GM04504 (cell line): ENCODE measurements at regions not wholly inside any gene's neighbourhood (a gene's known extent, or its start where the extent isn't known, plus 50 kb on each side); places are given as distances from the start of the nearest gene placed in this dataset.

Experiments used
- DNase-seq: peaks from one replicate; pipeline ENCODE4 v3.0.0-alpha.2; 2012; ENCODE audit warnings: low read depth

- no peak for DNase-seq
Observed at GRCh38 chrX:9317176-9317575, 147.7 kb upstream of the TBL1X start.

- DNase-seq: no peak
Observed at GRCh38 chrX:9318213-9318612, 146.6 kb upstream of the TBL1X start.

- DNase-seq: no peak
Observed at GRCh38 chrX:9318766-9319165, 146.1 kb upstream of the TBL1X start.

GRCh38 chrX:9320940-9321339, 143.9 kb upstream of the TBL1X start:
- DNase-seq: no peak

- no peak for DNase-seq
Observed at GRCh38 chrX:9324676-9325075, 140.2 kb upstream of the TBL1X start.

GRCh38 chrX:9326369-9326768, 138.5 kb upstream of the TBL1X start:
- DNase-seq: no peak

GRCh38 chrX:9327086-9327746, 137.6 kb upstream of the TBL1X start:
- DNase-seq: no peak

GRCh38 chrX:9327747-9328145, 137.1 kb upstream of the TBL1X start:
- DNase-seq: peak; percentile 53

GRCh38 chrX:9329056-9329455, 135.8 kb upstream of the TBL1X start:
- DNase-seq: no peak

- DNase-seq: no peak
Observed at GRCh38 chrX:9330249-9330982, 134.4 kb upstream of the TBL1X start.

GRCh38 chrX:9333873-9334560, 130.8 kb upstream of the TBL1X start:
- no peak for DNase-seq

GRCh38 chrX:9335251-9335650, 129.6 kb upstream of the TBL1X start:
- DNase-seq: no peak

- no peak for DNase-seq
Observed at GRCh38 chrX:9336456-9336855, 128.4 kb upstream of the TBL1X start.

- peak; percentile 47 for DNase-seq
Observed at GRCh38 chrX:9337046-9337445, 127.8 kb upstream of the TBL1X start.

GRCh38 chrX:9338986-9339385, 125.9 kb upstream of the TBL1X start:
- no peak for DNase-seq

- DNase-seq: no peak
Observed at GRCh38 chrX:9339603-9340491, 125.0 kb upstream of the TBL1X start.

GRCh38 chrX:9340598-9341290, 124.1 kb upstream of the TBL1X start:
- DNase-seq: peak; percentile 36

- no peak for DNase-seq
Observed at GRCh38 chrX:9341291-9342201, 123.3 kb upstream of the TBL1X start.

- DNase-seq: peak; percentile 53
Observed at GRCh38 chrX:9342561-9343051, 122.3 kb upstream of the TBL1X start.

- DNase-seq: no peak
Observed at GRCh38 chrX:9343971-9344370, 120.9 kb upstream of the TBL1X start.
